A673 (cell line): ENCODE measurements at regions not wholly inside any gene's neighbourhood (a gene's known extent, or its start where the extent isn't known, plus 50 kb on each side); places are given as distances from the start of the nearest gene placed in this dataset.

Source experiments
- CTCF ChIP-seq: fragments of 300-800, 200-600 bp; sonication (generic); conservative IDR thresholded peaks from 2 replicates; pipeline ENCODE4 v1.5.1; 2017; ENCODE audit warnings: low read depth, mild to moderate bottlenecking, antibody characterized with exemption, low read length, moderate library complexity, mixed read lengths
- EZH2 ChIP-seq: fragments of 200-600 bp; sonication (generic); IDR thresholded peaks from 2 replicates; pipeline ENCODE4 v1.6.1; 2017; ENCODE audit warnings: borderline replicate concordance, low read depth, mild to moderate bottlenecking, mixed read lengths, antibody characterized with exemption, low read length; ENCODE audit not compliant: poor library complexity, severe bottlenecking

- TF ChIP-seq CTCF (no peak), EZH2 (no peak)
These were observed 148.6 kb upstream of the ZNF507 start for GRCh38 chr19:32196690-32197420.
